LNCAP (cell line): ENCODE measurements at regions not wholly inside any gene's neighbourhood (a gene's known extent, or its start where the extent isn't known, plus 50 kb on each side); places are given as distances from the start of the nearest gene placed in this dataset.

Experiments used
- CTCF ChIP-seq: fragments of 450-650 bp; IDR thresholded peaks from 2 replicates; pipeline ENCODE4 v1.5.1; 2017; ENCODE audit warnings: mild to moderate bottlenecking

DNA sequence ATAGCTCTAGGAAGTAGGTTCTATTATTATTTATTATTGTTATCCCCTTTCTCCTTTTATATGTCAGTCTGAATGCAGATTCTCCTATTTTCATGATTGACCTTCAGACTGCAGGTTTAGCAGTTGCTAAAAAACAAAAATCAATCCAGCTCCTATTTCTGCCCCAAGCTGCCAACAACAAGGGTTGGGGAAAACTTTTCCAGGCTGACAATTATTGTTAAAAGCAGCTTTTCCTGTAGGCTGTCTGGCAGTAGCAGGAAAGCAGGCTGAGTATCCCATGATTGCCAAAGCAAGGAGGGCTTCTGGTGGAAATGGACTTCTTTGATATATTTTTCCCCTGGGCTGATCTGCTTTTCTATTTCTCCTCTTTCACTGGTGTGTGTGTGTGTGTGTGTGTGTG, 78.0 kb upstream of the CTLA4 start:
- no peak for TF ChIP-seq CTCF

- no peak for TF ChIP-seq CTCF
Measured at GRCh38 chr2:203790134-203790852, 77.3 kb upstream of the CTLA4 start.

GRCh38 chr2:203796248-203797010, 71.1 kb upstream of the CTLA4 start:
- no peak for TF ChIP-seq CTCF

- TF ChIP-seq CTCF = no peak
Measured at GRCh38 chr2:203797276-203797675, 70.3 kb upstream of the CTLA4 start.

GRCh38 chr2:203797712-203798111, 69.9 kb upstream of the CTLA4 start:
- TF ChIP-seq CTCF = no peak

DNA sequence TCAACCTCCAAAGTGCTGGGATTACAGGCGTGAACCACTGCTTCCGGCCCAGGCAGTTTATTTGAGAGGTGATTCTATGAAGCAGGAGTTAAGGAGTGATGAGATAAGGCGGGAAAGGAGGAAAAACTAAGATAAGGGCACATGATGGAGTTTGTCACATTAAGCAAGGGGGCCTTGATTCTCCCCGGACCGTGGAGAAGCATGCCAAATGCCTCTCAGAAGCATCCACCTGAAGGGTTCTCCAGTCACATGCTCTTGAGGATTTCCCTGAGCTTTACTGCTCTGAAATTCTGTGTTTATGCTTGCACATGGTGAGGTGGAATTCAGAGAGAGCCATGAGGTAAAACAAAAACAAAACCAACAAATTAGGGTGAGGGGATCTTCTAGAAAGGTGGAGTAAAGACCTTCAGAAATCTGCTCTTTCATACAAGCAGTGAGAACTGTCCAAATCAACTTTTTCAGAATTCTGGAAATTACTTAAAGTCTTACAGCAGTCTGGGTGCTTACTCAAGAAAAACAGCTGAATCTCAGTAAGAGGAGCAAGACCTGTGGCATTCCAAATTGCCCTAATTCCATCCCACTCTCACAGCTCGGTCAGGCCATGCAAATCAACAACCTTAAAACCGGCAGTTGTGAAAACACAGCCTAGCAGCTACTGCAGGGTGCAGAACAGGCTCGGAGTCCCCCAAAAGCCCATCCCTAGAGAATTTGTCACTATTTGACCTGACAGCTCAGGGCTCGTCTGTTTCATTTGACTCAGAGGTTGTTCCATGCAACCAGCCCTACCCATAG, 69.1 kb upstream of the CTLA4 start:
- TF ChIP-seq CTCF = no peak

DNA sequence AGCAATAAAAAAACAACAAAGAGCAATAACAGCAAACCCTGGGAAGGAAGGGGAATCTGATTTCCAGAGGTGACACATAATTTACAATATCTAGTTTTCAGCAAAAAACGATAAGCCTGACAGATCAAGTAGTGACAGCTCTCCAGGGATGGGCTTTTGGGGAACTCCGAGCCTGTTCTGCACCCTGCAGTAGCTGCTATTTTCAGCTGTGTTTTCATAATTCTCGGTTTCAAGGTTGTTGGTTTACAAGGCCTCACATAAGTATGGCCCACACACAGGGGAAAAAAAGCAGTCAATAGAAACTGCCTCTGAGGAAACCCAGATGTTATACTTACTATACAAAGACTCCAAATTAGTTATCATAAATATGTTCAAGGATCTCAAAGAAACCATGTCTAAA, 67.7 kb upstream of the CTLA4 start:
- no peak for TF ChIP-seq CTCF
